Right hindlimb (tissue), 1 donor: ENCODE measurements at regions not wholly inside any gene's neighbourhood (a gene's known extent, or its start where the extent isn't known, plus 50 kb on each side); places are given as distances from the start of the nearest gene placed in this dataset.
"Not testable (repeated sequence)": the region's sequence is repeated elsewhere in the genome, so short reads cannot be mapped to it uniquely, and the experiment has no call there.

Experiments used
- DNase-seq: peaks from one replicate; pipeline ENCODE4 v3.0.0-alpha.2; 2018

DNA sequence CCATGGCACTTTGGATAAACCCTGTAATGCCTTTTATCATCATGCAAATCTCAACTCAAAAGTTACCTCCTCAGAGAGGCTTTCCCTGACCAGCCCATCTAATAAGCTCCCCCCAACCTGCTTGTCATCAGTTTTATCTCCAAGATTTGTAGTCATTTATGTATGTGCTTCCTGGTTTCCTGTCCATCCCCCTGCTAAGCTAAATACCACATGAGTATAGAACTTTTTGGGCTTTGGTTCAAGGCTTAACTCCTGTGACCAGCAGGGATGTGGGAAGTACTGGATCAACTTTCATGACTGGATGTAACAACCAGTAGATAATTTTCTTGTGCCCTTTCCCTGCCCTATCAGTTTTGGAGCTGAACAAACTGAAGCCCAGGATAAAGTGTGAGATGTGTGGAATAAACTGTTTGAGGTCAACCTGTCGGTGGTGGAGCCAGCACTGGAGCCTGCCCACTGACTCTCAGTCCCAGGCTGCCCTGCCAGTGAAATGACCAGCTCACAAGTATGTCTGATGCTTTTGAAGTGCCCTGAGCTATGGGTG lies 148.6 kb downstream of the CYP26A1 start:
- no peak for DNase-seq

DNA sequence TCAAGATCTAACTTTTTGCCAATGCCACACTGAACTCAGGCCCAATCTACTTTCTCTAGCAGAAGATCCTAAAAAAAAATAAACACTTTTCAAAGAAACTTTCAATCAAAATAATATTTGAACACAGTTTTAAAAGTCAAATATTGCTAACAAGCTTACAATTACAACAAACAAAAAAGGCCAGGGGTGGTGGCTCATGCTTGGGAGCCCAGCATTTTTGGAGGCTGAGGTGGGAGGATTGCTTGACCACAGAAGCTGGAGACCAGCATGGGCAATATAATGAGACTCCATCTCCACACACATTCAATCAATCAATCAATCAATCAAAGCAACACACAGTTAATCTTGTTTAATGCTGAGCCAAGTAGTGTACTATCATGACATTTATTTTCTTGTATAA lies 149.2 kb downstream of the CYP26A1 start:
- DNase-seq: no peak

DNA sequence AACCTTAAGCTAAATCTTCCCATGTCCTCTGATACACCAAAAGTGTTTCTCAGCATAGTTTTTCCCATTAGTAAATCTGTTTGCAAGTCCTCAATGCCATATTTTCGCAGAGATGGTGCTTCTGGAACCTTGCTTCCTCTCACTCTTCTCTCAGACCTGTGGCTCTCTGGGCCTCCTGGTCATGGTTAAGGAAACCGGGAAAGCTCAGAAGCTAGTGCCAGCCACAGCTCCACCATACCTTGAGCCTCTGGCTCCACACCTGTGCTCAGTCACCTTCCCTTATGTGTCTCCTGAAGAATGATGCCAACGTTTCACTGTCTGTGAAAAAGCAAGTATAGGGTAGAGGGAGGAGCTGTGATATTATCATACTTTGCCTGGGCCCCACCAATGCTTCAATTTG lies 149.6 kb downstream of the CYP26A1 start:
- DNase-seq: no peak

DNA sequence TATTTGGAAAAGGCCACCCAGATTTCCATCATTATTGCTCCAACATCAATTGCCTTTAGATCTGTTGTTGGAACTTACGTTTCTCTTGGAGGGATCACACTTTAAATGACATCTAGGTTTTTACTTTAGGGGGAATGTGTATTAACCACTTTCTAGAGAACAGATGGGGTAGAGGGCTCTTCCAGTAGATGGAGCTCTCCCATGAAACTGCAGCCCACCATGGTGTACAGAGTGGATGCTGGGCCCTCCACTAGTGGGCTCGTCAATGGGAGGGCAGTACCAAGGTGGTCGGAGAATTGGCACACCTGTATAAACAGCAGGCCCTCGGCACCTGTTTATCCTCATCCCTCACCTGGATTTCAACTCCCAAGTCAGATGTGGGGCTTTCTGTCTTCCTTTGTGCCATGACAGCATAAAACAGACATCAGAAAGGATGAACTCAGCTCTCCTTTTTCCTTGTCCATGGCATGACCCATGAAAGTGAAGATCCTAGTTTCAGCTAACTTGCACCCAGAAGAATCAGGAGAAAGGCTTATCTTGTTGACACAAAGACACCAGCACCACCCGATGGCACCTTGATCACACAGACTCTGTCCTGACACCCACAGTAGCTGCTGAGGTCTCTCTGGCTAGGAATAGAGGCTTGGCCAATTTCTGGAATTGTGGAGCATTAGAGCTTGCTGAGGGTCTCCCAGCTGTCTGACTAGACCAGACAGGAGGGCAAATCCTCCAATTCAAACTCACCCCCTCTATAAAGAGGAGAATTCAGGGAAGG lies 150.5 kb downstream of the CYP26A1 start:
- DNase-seq: no peak

DNA sequence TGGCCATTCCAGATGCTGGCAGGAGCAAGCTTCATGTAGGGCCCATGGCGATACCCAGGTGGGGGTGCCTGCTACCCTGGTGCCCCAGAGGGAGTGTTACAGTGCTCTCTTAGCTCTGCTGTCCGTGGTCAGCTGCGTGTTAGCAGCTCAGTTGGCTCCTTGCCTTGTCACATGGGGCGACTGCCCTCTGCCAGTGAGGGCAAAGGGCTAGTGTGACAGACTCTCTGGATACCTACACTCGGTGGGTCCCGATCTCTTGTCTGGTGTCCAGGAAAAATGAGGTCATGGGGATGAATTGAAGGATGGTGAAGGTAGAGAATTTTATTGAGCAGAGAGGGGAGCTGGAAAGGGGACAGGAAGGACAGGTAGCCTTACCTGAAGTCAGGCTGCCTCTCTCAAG lies 152.2 kb downstream of the CYP26A1 start:
- DNase-seq: no peak

DNA sequence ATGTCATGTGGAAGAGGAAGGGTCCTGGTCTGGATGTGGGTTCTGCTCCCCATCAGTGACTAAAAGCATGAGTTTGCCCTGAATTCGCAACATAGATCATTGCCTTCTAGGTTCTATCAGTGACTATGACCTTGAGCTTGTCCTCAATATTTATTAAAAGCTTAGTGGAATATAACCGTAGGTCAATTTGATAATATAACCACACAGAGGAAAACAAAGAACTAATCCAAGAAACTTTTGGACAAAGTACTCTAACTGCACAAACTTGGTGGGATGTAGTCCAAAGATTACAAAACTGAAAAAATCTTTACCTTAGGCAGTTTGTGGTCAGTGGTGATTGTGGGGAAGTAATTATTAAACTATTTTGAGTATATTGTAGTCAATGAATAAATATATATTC lies 152.9 kb downstream of the CYP26A1 start:
- no peak for DNase-seq

DNA sequence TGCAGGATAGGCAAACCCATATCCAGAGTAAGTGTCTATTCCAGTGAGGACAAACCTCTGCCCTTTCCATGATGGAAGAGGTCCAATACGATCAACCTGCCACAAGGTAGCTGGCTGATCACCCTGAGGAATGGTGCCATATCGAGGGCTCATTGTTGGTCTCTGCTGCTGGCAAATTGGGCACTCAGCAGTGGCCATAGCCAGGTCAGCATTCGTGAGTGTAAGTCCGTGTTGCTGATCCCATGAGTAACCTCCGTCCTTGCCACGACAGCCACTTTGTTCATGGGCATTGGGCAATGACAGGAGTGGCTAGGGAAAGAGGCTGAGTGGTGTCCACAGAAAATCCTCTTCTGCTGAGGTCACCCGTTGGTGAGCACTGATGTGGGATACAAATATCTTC lies 156.9 kb downstream of the CYP26A1 start:
- not testable (repeated sequence) for DNase-seq

DNA sequence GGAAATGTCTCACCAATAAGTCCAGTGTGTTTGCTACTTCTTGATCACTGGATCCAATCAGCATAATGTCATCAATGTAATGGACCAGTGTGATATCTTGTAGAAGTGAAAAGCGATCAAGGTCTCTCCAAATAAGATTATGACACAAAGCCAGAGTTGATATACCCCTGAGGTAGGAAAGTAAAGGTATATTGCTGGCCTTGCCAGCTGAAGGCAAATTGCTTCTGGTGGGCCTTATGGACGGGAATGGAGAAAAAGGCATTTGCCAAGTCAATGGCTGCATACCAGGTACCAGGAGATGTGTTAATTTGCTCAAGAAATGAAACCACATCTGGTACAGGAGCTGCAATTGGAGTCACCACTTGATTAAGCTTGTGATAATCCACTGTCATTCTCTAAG lies 158.5 kb downstream of the CYP26A1 start:
- not testable (repeated sequence) for DNase-seq

DNA sequence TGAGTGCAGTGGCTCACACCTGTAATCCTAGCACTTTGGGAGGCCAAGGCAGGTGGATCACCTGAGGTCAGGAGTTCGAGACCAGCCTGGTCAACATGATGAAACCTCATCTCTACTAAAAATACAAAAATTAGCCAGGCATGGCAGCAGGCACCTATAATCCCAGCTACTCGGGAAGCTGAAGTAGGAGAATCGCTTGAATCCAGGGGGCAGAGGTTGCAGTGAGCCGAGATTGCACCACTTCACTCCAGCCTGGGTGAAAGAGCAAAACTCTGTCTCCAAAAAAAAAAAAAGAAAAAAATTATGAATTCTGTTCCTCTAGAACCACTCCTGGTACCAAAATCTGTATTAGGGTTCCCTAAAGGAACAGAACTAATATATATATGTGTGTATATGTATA lies 161.2 kb downstream of the CYP26A1 start:
- DNase-seq: not testable (repeated sequence)

DNA sequence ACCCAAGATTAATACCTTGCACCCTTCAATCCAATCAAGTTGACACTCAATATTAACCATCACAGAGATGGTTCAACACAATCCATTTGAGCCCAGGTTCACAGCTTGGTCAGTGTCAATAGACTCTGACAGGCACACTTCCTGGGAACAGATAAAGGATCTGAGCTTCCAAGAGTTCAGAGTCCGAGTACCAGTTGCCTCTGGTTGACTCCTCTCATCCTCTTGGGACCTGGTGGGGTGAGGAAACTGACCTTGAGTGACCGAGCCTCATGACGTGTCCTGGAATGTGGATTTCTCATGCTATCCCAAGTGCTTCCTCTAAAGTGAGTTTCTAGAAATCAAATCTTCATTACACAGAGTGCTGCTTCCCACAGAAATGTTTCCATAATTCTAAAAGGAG lies 162.0 kb downstream of the CYP26A1 start:
- DNase-seq: no peak

DNA sequence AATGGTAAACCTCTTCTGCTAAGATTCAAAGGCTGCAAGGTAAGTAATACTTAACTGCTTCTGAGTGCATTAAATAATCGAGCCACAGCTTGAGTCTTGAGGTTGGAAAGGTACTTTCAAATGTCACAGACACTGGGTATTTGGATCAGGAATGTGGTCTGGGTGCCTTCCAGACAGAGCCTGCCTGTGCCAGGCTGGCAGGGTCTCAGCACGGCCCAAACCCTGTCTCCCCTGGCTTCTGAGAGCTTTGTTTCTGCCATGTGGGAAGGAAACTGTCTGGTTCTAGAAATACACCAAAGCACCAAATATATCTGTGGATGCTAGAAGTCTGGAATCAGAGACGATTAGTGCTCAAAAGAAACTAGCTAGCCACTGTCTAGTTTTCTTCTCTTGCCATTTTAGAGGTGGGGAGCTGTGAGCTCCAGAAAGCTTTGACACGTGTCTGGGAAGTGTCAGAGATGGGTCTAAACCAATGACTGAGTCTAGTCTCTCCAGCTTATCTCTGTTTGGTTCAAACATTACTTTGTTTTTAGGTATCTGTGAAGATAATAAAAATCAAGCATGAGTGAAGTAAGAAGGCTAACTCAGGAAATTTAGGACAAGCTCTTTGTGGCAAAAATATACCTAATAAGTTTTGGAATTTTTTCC lies 162.8 kb downstream of the CYP26A1 start:
- no peak for DNase-seq

DNA sequence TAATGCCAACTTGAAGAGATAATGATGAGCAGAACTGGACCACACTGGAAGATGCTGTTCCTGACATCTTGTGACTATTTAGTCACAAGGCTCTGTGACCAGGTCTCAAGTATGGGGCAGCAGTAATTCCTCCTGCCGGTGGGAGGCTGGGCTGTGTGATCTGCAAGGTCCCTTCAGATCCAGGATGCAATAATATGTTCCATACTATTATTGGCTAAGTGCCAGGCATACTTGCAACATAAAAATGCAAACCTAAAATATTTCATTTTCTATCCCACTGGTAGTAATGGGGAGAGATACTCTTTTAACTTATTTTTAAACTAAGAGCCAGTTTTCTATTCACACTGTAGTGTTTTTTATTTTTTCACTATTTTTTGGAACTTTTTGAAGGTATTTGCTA lies 171.5 kb downstream of the CYP26A1 start:
- no peak for DNase-seq

DNA sequence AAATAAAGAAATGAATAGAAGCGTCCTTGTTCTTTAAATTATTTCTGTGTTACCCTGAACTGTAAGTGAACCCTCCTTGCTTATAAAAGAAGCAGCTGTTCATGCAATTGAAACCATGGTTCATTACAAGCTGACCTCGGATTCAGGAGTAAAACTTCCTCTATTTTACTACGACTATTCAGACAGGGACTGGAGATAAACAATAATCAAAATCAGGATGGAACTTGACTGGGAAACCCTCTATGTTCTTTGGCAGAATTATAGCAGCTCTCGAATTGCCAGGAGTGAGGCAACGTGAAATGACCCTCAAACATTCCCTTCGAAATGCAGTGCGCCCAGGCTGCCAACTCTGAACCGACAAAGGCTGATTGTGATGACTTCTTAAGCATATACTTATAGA lies 172.1 kb downstream of the CYP26A1 start:
- DNase-seq: peak; percentile 50

DNA sequence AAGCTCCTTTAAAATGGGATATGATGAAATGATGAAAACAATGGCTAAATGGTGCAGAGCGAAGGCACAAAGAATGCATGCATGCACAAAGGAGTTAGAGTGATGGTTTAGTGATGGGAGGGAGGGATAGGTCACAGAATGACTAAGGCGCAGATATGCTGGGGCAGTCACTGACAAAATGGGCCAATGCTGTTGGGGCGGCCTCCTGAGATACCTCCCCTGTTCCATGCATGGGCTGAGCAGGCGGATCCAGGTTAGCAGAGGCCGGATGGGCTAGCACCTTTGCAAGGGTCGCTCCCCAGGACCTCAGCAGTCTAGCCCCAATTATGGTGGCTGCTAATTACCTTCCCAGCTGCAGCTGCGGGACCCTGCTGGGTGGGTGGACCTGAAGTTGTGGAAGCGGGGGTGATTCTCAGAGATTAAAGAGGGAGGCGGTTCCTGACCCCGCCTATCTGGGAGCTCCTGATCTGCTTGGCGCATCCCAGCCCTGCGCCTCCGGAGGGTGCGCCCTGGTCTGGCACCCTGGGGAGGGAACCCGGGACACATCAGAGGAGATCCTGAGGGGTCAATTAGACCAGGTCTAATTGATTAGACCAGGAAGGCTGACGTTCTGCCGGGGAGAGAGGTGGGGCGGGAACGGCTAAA lies 175.0 kb downstream of the CYP26A1 start:
- no peak for DNase-seq

DNA sequence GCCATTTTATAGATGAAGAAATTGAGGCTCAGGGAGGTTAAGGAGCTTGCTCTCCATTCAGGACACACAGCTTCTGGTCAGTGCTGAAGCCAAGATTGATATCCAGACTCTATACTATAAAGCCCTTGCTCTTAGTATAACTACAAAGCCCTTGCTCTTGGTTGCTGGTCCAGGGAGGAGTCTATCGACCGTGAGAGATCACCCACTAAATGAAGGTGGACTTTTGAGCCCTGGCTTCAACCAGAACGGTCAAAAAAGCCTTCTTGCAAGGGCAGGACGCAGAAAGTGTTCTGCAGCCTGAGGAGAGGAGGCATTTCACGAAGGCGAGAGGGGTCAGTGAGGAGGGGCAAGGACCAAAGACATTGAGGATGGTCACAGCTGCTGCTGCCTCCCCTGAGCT lies 176.3 kb downstream of the CYP26A1 start:
- no peak for DNase-seq

DNA sequence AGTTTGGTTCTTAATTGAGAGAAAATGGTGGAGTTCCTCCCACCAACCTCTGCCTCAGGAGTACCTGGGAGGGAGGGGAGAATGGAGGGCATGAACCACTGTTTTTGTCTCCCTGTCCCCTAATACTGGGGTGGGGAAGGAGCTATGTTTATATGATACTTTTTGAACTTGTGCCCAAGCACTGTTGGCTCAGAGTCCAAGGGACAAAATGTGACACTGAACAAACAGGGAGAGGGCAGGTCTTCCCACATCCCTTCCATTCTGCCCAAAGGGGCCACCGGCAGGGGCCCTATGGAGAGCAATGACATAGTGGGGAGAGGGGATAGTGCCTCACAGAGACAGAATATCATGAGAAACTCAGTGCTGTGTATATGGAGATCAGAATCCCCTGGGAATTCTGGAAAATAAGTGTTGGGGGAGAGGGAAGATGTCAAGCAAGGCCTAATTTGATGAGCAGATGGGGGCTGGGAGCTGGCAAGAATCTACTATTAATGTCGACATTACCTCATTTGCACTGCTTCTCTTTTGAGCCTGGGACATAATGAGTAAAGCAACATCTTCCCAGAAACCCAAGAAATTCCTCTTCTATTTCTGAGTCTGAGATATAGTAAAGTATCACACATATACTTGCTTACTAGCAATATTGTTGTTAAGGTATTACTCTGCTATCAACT lies 180.6 kb downstream of the CYP26A1 start:
- DNase-seq: no peak

DNA sequence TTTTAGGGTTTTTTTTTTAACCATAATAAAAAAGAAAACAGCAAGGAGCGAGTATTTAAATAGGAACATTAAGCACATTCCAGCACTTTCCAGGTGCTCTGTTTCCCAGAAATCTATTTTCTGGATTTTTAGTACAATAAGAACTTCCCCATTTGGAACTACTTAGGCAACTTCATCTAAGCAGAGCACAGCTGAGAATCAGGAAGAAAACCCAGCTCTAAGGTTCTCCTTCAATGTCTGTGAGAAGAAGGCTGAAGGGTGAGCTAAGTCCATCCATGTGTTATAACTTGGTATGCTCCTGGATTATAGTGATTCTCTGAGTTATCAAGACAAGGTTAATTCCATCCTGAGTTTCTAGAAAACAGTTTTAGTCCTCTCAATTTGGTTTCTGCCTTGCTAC lies 181.9 kb downstream of the CYP26A1 start:
- no peak for DNase-seq
